GM10266 (cell line): ENCODE measurements at regions not wholly inside any gene's neighbourhood (a gene's known extent, or its start where the extent isn't known, plus 50 kb on each side); places are given as distances from the start of the nearest gene placed in this dataset.

Experiments
- DNase-seq: peaks from one replicate; pipeline ENCODE4 v3.0.0; 2012; ENCODE audit errors: extremely low spot score
- TF ChIP-seq, protein P1 (sequence below): IDR thresholded peaks from 2 replicates; pipeline ENCODE4 v1.5.1; 2012; ENCODE audit warnings: mild to moderate bottlenecking, low read depth; ENCODE audit not compliant: control insufficient read depth, insufficient read depth; ENCODE audit errors: missing control alignments

DNA sequence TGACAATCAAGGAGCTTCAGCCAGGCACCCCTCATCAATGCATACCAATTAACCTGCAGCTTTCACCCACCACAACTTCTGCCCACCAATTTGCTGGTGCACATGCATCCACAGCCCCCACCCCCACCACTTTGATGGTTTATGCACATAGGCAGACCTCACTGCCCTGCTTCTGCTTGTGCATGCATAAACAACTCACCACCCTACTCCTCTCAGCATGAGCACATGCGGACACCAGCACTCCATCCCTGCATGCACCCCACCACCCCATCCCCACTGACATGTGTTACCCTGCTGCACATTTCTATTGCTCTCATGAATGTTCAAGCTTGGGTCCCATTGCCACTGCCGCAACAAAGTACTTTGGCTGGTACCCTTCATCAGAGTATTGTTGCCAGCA lies 94.5 kb upstream of the GALNTL6 start:
- TF ChIP-seq, protein P1, sequence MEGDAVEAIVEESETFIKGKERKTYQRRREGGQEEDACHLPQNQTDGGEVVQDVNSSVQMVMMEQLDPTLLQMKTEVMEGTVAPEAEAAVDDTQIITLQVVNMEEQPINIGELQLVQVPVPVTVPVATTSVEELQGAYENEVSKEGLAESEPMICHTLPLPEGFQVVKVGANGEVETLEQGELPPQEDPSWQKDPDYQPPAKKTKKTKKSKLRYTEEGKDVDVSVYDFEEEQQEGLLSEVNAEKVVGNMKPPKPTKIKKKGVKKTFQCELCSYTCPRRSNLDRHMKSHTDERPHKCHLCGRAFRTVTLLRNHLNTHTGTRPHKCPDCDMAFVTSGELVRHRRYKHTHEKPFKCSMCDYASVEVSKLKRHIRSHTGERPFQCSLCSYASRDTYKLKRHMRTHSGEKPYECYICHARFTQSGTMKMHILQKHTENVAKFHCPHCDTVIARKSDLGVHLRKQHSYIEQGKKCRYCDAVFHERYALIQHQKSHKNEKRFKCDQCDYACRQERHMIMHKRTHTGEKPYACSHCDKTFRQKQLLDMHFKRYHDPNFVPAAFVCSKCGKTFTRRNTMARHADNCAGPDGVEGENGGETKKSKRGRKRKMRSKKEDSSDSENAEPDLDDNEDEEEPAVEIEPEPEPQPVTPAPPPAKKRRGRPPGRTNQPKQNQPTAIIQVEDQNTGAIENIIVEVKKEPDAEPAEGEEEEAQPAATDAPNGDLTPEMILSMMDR = no peak
- DNase-seq = no peak

DNA sequence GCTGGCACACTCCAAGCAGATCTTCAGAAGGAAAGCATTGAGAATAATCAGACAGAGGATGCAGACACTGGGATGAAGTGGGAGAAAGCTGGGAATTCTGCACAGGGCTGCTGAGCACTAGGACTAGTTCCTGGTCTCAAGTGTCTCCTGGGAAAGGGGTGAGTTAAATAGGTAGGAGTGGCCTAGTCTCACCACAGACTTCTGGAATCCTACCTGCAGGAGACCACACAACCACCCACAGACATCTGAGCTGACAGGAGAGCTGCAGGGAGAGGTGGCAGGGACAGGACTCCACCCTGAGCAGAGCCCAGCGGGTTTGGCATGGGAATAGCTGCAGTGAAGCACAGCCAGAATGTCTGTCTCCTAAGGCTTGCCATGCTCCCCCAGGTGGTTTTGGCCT lies 95.1 kb upstream of the GALNTL6 start:
- TF ChIP-seq, protein P1 = no peak
- no peak for DNase-seq

DNA sequence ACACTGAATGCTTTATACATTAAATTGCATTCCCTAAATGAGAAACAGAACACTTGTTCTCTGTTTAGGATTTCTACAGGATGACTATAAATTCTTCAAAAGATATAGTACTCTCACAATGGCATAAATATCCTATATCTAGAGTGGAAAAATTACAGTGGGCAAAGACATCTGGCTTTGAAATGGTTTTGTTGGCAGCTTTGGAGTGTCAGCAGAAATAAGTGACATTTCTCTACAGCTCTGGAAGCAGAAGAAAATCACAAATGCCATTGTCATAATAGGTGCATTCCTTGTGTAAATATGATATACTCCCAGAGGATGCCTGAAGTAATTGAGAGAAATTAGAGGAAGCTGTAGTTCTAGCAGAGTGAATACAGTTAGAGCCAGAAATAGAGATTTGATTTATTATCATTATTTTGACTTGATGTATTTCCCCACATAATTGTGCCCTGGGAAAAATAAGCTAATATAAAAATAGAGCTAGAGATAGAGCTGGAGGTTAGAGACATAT lies 95.9 kb upstream of the GALNTL6 start:
- TF ChIP-seq, protein P1 = no peak
- no peak for DNase-seq

DNA sequence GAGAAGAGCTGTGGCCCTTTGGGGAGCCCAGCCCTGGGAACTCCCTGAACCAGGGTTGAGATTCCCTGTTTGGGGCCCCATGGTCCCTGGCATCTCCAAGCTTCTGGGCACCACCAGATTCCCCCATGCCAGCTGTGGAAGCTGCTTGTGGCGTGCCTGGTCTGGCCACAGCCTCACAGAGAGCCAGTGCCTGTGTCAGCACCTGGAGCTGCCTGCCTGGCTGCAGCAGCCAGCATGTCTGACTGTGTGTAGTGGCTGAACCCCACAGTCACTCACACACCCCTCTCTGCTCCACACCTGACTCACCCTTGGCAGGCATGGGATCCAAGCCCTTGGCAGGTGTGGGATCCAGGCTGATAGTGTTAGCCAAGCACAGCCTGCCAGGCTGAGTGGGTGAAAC lies 97.2 kb upstream of the GALNTL6 start:
- TF ChIP-seq, protein P1 = no peak

DNA sequence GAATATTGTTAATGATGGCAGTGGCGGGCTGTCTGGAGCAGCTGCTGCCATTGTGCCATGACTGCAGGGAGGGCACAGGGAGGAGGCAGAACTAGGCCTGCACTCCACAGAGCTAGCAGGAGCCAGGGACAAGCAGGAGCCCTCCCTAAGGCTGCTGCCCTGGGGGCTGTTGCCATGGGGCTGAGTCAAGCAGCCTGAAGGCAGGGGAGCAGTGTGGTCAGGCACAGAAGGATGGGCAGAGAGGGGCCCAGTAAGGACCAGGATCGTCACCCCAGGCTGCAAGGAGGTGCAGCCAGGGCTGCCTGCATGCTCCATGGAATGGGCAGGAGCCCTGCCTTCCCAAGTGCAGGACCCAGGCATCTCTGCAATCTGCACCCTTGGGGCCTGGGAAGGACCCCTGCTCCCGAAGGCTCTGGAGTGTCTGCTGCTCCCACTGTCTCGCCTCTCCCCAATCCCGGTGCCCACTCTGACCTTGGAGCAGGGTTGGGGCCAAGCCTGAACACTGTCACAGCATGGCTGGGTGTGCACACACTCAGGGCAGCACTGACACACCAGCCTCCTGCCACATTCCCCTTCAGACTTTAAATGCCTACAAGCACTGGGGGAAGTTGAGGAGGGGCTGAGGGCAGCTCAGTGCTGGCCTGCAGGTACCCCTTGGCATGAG lies 98.3 kb upstream of the GALNTL6 start:
- TF ChIP-seq, protein P1 = no peak
- DNase-seq = no peak

More for the DNA sequence above, 97.2 kb upstream of the GALNTL6 start:
- no peak for DNase-seq

DNA sequence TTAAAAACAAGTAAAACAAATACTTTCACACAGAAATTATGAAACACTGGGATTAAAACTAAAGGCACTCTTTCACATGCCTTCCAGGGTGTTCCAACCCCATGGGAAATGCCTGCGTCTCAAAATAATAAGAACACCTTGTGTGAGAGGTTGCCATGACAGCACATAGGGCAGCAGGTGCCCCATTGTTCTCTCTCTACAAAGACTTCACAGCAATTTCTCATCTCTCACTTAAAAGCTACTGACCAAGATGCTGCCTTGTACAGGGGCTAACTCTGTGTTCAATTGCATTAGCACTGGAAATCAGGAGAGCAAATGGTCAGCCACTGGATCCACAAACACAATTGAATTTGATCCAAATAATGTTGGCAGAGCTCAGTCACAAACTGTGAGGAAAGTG lies 102.5 kb upstream of the GALNTL6 start:
- DNase-seq = no peak
- TF ChIP-seq, protein P1 = no peak

DNA sequence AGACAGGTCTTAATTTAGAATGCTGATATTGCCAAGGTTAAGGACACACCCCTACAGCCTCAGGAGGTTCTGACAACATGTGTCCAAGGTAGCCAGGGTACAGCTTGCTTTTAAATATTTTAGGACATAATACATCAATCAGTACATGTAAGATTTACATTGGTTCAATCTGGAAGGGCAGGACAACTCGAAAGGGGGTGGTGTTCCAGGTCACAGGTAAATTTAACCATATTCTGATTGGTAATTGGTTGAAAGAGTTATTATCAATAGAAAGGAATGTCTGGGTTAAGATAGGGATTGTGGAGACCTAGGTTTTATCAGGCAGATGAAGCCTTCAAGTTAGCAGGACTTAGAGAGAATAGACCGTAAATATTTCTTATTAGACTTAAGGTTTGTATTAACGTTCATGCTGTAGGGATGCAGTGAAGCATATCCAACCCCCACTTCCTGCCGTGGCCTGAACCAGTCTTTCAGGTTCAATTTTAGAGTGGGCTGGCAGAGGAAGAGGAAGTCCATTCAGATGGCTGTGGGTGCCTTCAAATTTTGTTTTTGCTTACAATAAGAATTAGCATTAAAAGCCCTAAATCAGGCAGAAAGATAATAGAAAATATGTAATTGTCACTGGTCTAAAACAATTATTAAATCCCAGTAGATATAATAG lies 136.5 kb upstream of the GALNTL6 start:
- TF ChIP-seq, protein P1 = no peak
- peak; percentile 9 for DNase-seq
